Prostate gland (tissue), 2 donors: ENCODE measurements at regions not wholly inside any gene's neighbourhood (a gene's known extent, or its start where the extent isn't known, plus 50 kb on each side); places are given as distances from the start of the nearest gene placed in this dataset.

Source experiments
- POLR2A ChIP-seq: fragments of 450-650 bp; IDR thresholded peaks from one replicate; pipeline ENCODE4 v1.6.1; 2016; ENCODE audit warnings: antibody characterized with exemption, mild to moderate bottlenecking
- POLR2AphosphoS5 ChIP-seq: sonication (generic); formaldehyde crosslinking; IDR thresholded peaks from one replicate; pipeline ENCODE4 v1.6.1; 2017; ENCODE audit warnings: antibody characterized with exemption
- TF ChIP-seq, protein P1 (sequence below), 4 experiments: fragments of 200-600 bp in 2 of 4; fragments of 450-650 bp in 2 of 4; sonication (generic) in 2 of 4; IDR thresholded peaks; 1 replicate in 3 of 4; 2 replicates in 1 of 4; pipeline ENCODE4 v1.5.1; 2016 to 2019; ENCODE audit warnings: antibody characterized with exemption in 4 of 4, mild to moderate bottlenecking in 2 of 4, moderate library complexity in 2 of 4

DNA sequence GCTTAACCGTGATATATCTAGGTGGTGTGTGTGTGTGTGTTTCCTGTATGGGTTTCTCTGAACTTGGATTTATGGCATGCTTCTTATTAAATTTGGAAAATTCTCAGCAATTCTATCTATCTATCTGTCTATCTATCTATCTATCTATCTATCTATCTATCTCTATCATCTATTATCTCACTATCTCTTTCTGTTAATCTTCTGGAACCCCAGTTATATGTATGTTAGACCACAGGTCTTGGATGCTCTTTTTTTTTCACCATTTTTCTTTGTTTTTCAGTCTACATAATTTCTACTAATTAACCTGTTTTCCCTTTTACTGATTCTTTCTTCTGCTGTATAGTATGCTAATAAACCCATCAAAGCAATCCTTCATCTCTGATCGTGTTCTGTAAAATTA, 538.0 kb downstream of the PTPRU start:
- TF ChIP-seq POLR2A, result no peak
- TF ChIP-seq, protein P1, sequence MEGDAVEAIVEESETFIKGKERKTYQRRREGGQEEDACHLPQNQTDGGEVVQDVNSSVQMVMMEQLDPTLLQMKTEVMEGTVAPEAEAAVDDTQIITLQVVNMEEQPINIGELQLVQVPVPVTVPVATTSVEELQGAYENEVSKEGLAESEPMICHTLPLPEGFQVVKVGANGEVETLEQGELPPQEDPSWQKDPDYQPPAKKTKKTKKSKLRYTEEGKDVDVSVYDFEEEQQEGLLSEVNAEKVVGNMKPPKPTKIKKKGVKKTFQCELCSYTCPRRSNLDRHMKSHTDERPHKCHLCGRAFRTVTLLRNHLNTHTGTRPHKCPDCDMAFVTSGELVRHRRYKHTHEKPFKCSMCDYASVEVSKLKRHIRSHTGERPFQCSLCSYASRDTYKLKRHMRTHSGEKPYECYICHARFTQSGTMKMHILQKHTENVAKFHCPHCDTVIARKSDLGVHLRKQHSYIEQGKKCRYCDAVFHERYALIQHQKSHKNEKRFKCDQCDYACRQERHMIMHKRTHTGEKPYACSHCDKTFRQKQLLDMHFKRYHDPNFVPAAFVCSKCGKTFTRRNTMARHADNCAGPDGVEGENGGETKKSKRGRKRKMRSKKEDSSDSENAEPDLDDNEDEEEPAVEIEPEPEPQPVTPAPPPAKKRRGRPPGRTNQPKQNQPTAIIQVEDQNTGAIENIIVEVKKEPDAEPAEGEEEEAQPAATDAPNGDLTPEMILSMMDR (IDR thresholded peaks at IDR 0.05), result no peak
- TF ChIP-seq POLR2AphosphoS5, result no peak
